Left ventricle myocardium inferior (tissue), 1 donor: ENCODE measurements at regions not wholly inside any gene's neighbourhood (a gene's known extent, or its start where the extent isn't known, plus 50 kb on each side); places are given as distances from the start of the nearest gene placed in this dataset.

ENCODE experiments used
- DNase-seq: peaks from one replicate; pipeline ENCODE4 v3.0.0-alpha.2; 2020
- H3K27ac ChIP-seq: fragments of 200-600 bp; replicated peaks from 2 replicates; pipeline ENCODE4 v1.8.0; 2021
- H3K27me3 ChIP-seq: fragments of 200-600 bp; 2 replicates; pipeline ENCODE4 v1.8.0; 2021; ENCODE audit warnings: low read depth
- H3K36me3 ChIP-seq: fragments of 200-600 bp; 2 replicates; pipeline ENCODE4 v1.8.0; 2021
- H3K4me1 ChIP-seq: fragments of 200-600 bp; 2 replicates; pipeline ENCODE4 v1.8.0; 2021
- H3K4me3 ChIP-seq: fragments of 200-600 bp; 2 replicates; pipeline ENCODE4 v1.8.0; 2021; ENCODE audit warnings: mild to moderate bottlenecking, moderate library complexity
- H3K9me3 ChIP-seq: fragments of 200-600 bp; replicated peaks from 2 replicates; pipeline ENCODE4 v1.8.0; 2021
- CTCF ChIP-seq: fragments of 200-600 bp; IDR thresholded peaks from 2 replicates; pipeline ENCODE4 v1.8.0; 2021; ENCODE audit warnings: antibody characterized with exemption, mild to moderate bottlenecking, borderline replicate concordance
- intact Hi-C: fragments of 100-400 bp; cut with micrococcal nuclease; formaldehyde crosslinking; loops from one replicate; pipeline ENCODE4 v1.11.0; 2022
- donor health status: DM: no; HTN: yes; CAD: no; lungs with severe emphysema.

GRCh38 chr6:80535914-80536565 is 429.6 kb downstream of the BCKDHB start:
- Histone ChIP-seq H3K9me3 (peaks cover 22% of the 10 kb centered on the region), H3K4me1 (no peaks in the 10 kb centered on the region), H3K4me3 (no peak overlapping the region), H3K27ac (no peak overlapping the region), H3K27me3 (no peaks in the 10 kb centered on the region), H3K36me3 (no peaks in the 10 kb centered on the region)
- intact Hi-C loops = no loop called here
- DNase-seq = no peak
- TF ChIP-seq CTCF = no peak

GRCh38 chr6:80531681-80532619 is 425.5 kb downstream of the BCKDHB start:
- no peak for TF ChIP-seq CTCF
- Histone ChIP-seq H3K9me3 (peaks cover 22% of the 10 kb centered on the region), H3K27me3 (no peaks in the 10 kb centered on the region), H3K4me3 (no peak overlapping the region), H3K36me3 (no peaks in the 10 kb centered on the region), H3K27ac (no peak overlapping the region), H3K4me1 (peaks cover 5% of the 10 kb centered on the region)
- intact Hi-C loops = no loop called here
- DNase-seq = no peak

GRCh38 chr6:80530103-80530502 is 423.6 kb downstream of the BCKDHB start:
- DNase-seq = no peak
- Histone ChIP-seq H3K4me1 (peaks cover 5% of the 10 kb centered on the region), H3K4me3 (no peak overlapping the region), H3K36me3 (no peaks in the 10 kb centered on the region), H3K27me3 (no peaks in the 10 kb centered on the region), H3K9me3 (peaks cover 8% of the 10 kb centered on the region), H3K27ac (no peak overlapping the region)
- intact Hi-C loops = no loop called here
- TF ChIP-seq CTCF = no peak

- Histone ChIP-seq H3K36me3 (no peaks in the 10 kb centered on the region), H3K4me1 (peaks cover 15% of the 10 kb centered on the region), H3K27ac (no peak overlapping the region), H3K9me3 (no peaks in the 10 kb centered on the region), H3K27me3 (no peaks in the 10 kb centered on the region), H3K4me3 (no peak overlapping the region)
- no peak for DNase-seq
- intact Hi-C loops = no loop called here
- TF ChIP-seq CTCF = no peak
Measured at GRCh38 chr6:80528115-80528514, 421.6 kb downstream of the BCKDHB start.

GRCh38 chr6:80527552-80528052 is 421.1 kb downstream of the BCKDHB start:
- no peak for TF ChIP-seq CTCF
- Histone ChIP-seq H3K27me3 (no peaks in the 10 kb centered on the region), H3K27ac (no peak overlapping the region), H3K4me1 (peaks cover 21% of the 10 kb centered on the region), H3K9me3 (no peaks in the 10 kb centered on the region), H3K4me3 (no peak overlapping the region), H3K36me3 (no peaks in the 10 kb centered on the region)
- intact Hi-C loops = no loop called here
- DNase-seq = no peak
